Stimulated activated CD8-positive, alpha-beta memory T cell treated with anti-CD3 and anti-CD28 coated beads, Interleukin-15, amount 100 ng/mL, for 48 hours (primary cell): ENCODE measurements at regions not wholly inside any gene's neighbourhood (a gene's known extent, or its start where the extent isn't known, plus 50 kb on each side); places are given as distances from the start of the nearest gene placed in this dataset.
"Not testable (repeated sequence)": the region's sequence is repeated elsewhere in the genome, so short reads cannot be mapped to it uniquely, and the experiment has no call there.

Experiments used
- DNase-seq, 2 donors: peaks; one replicate each; pipeline ENCODE4 v3.0.0-alpha.2; 2020; ENCODE audit warnings: low read depth in 2 of 2

- no peak for DNase-seq
Measured at GRCh38 chr4:29075366-29075765, 1644.8 kb upstream of the PCDH7 start.

GRCh38 chr4:29079260-29079659 lies 1640.9 kb upstream of the PCDH7 start:
- DNase-seq, result no peak

- no peak for DNase-seq
Measured at GRCh38 chr4:29081234-29081955, 1638.8 kb upstream of the PCDH7 start.

- no peak for DNase-seq
Measured at GRCh38 chr4:29082684-29083083, 1637.5 kb upstream of the PCDH7 start.

- no peak for DNase-seq
Measured at GRCh38 chr4:29085748-29086147, 1634.4 kb upstream of the PCDH7 start.

GRCh38 chr4:29104694-29105093 lies 1615.5 kb upstream of the PCDH7 start:
- DNase-seq, result no peak

- DNase-seq, result no peak
Measured at GRCh38 chr4:29113960-29114359, 1606.2 kb upstream of the PCDH7 start.

- not testable (repeated sequence) for DNase-seq
Measured at GRCh38 chr4:29117231-29117722, 1602.9 kb upstream of the PCDH7 start.

GRCh38 chr4:29121586-29121985 lies 1598.6 kb upstream of the PCDH7 start:
- DNase-seq, result no peak

GRCh38 chr4:29128810-29129209 lies 1591.4 kb upstream of the PCDH7 start:
- DNase-seq, result no peak

- DNase-seq, result no peak
Measured at GRCh38 chr4:29131304-29131703, 1588.9 kb upstream of the PCDH7 start.

- DNase-seq, result no peak
Measured at GRCh38 chr4:29142708-29143107, 1577.5 kb upstream of the PCDH7 start.

- no peak for DNase-seq
Measured at GRCh38 chr4:29151584-29151983, 1568.6 kb upstream of the PCDH7 start.

GRCh38 chr4:29153642-29154041 lies 1566.5 kb upstream of the PCDH7 start:
- DNase-seq, result no peak

- DNase-seq, result no peak
Measured at GRCh38 chr4:29175291-29175690, 1544.9 kb upstream of the PCDH7 start.

- no peak for DNase-seq
Measured at GRCh38 chr4:29199025-29199424, 1521.1 kb upstream of the PCDH7 start.

- DNase-seq, result no peak
Measured at GRCh38 chr4:29199485-29199884, 1520.7 kb upstream of the PCDH7 start.

GRCh38 chr4:29213020-29213419 lies 1507.1 kb upstream of the PCDH7 start:
- no peak for DNase-seq

- no peak for DNase-seq
Measured at GRCh38 chr4:29220761-29221160, 1499.4 kb upstream of the PCDH7 start.

- DNase-seq, result no peak
Measured at GRCh38 chr4:29224911-29225310, 1495.3 kb upstream of the PCDH7 start.

GRCh38 chr4:29240641-29241040 lies 1479.5 kb upstream of the PCDH7 start:
- DNase-seq, result no peak

- no peak for DNase-seq
Measured at GRCh38 chr4:29243054-29243453, 1477.1 kb upstream of the PCDH7 start.

- no peak for DNase-seq
Measured at GRCh38 chr4:29243851-29244250, 1476.3 kb upstream of the PCDH7 start.

GRCh38 chr4:29259556-29259955 lies 1460.6 kb upstream of the PCDH7 start:
- no peak for DNase-seq
